ENCODE measurements at regions not wholly inside any gene's neighbourhood (a gene's known extent, or its start where the extent isn't known, plus 50 kb on each side); places are given as distances from the start of the nearest gene placed in this dataset.

DNA sequence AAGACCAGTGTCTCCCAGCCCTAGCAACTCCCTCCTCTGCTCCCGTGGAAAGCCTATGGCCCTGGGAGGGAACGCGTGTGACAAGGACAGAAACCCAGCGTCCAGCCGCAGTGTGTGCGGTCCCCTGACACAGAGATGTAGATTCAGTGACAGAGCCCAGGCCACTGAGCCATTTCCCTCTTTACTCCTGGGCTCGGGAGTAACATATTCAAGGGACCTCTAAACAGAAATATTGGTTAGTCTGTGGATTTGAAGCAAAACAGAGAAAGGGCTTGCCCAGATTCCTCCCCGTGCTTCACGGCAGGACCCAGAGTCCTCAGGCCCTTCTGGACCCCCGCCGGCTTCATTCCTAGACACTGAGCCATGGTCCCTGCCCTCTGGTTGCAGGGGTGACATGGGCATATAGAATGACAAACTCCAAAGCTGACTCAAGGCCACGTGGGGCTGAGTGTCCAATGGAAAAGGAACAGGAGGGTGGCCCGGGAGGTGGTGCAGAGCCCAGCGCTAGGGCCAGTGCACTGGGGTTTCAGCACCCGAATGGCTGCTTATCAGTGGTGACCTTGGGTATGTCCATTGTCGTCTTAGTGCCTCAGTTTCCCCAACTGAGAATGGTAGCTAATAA, 248.2 kb downstream of the QKI start:
- no peak for FAIRE-seq
- TF ChIP-seq, protein P1, sequence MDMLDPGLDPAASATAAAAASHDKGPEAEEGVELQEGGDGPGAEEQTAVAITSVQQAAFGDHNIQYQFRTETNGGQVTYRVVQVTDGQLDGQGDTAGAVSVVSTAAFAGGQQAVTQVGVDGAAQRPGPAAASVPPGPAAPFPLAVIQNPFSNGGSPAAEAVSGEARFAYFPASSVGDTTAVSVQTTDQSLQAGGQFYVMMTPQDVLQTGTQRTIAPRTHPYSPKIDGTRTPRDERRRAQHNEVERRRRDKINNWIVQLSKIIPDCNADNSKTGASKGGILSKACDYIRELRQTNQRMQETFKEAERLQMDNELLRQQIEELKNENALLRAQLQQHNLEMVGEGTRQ (CRISPR knock-in tag; IDR thresholded peaks at IDR 0.05), result peak; percentile 78
- TF ChIP-seq, protein P2, sequence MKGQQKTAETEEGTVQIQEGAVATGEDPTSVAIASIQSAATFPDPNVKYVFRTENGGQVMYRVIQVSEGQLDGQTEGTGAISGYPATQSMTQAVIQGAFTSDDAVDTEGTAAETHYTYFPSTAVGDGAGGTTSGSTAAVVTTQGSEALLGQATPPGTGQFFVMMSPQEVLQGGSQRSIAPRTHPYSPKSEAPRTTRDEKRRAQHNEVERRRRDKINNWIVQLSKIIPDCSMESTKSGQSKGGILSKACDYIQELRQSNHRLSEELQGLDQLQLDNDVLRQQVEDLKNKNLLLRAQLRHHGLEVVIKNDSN (CRISPR knock-in tag; IDR thresholded peaks at IDR 0.05), result peak; percentile 71
- TF ChIP-seq, protein P3, sequence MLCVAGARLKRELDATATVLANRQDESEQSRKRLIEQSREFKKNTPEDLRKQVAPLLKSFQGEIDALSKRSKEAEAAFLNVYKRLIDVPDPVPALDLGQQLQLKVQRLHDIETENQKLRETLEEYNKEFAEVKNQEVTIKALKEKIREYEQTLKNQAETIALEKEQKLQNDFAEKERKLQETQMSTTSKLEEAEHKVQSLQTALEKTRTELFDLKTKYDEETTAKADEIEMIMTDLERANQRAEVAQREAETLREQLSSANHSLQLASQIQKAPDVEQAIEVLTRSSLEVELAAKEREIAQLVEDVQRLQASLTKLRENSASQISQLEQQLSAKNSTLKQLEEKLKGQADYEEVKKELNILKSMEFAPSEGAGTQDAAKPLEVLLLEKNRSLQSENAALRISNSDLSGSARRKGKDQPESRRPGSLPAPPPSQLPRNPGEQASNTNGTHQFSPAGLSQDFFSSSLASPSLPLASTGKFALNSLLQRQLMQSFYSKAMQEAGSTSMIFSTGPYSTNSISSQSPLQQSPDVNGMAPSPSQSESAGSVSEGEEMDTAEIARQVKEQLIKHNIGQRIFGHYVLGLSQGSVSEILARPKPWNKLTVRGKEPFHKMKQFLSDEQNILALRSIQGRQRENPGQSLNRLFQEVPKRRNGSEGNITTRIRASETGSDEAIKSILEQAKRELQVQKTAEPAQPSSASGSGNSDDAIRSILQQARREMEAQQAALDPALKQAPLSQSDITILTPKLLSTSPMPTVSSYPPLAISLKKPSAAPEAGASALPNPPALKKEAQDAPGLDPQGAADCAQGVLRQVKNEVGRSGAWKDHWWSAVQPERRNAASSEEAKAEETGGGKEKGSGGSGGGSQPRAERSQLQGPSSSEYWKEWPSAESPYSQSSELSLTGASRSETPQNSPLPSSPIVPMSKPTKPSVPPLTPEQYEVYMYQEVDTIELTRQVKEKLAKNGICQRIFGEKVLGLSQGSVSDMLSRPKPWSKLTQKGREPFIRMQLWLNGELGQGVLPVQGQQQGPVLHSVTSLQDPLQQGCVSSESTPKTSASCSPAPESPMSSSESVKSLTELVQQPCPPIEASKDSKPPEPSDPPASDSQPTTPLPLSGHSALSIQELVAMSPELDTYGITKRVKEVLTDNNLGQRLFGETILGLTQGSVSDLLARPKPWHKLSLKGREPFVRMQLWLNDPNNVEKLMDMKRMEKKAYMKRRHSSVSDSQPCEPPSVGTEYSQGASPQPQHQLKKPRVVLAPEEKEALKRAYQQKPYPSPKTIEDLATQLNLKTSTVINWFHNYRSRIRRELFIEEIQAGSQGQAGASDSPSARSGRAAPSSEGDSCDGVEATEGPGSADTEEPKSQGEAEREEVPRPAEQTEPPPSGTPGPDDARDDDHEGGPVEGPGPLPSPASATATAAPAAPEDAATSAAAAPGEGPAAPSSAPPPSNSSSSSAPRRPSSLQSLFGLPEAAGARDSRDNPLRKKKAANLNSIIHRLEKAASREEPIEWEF (CRISPR knock-in tag; IDR thresholded peaks at IDR 0.05), result no peak
- TF ChIP-seq SMARCA4 (IDR thresholded peaks at IDR 0.05), result no peak
- H3K27ac ChIP-seq (ENCODE audit: extremely low read depth, low read depth, low read length), result no peak overlapping the region
- in situ Hi-C loops (cut with MboI), result no loop called here
- peak; percentile 42; the same call in 2 of the 3 replicates for ATAC-seq
- DNase-seq (ENCODE audit: extremely low read depth in 1 of 4, low spot score in 3 of 4), result no peak
- H2AFZ ChIP-seq (ENCODE audit: low read depth, low read length), result no peak overlapping the region
- POLR2A ChIA-PET, result no interaction called here
- H3K4me2 ChIP-seq (ENCODE audit: insufficient read depth, low read length), result no peak overlapping the region
- no peaks in the 10 kb centered on the region for H3K36me3 ChIP-seq (ENCODE audit: control insufficient read depth, insufficient read depth, low read length)
- H3K9ac ChIP-seq (ENCODE audit: insufficient read depth in 1 of 2, low read depth in 2 of 2, low read length in 2 of 2), result no peak overlapping the region
- no peak overlapping the region for H3K4me3 ChIP-seq
- intact Hi-C loops (cut with micrococcal nuclease), result no loop called here
- BruUV-seq (replicated peaks), result no TSS peak
- no peaks in the 10 kb centered on the region for H3K9me3 ChIP-seq (replicated peaks; ENCODE audit: control insufficient read depth, insufficient read depth, low read depth, low read length)
- CTCF ChIA-PET (ENCODE audit: low intra/inter-chr PET ratio), result no interaction called here
- H3K79me2 ChIP-seq (ENCODE audit: control insufficient read depth, insufficient read depth, low read length), result no peaks in the 10 kb centered on the region
- H3K9me1 ChIP-seq (ENCODE audit: control insufficient read depth, insufficient read depth, low read length), result no peaks in the 10 kb centered on the region
- 24% methylated on average over 16 of the region's 16 CpGs for WGBS (ENCODE audit: insufficient coverage, low coverage, missing lambda C conversion rate)
- no peaks in the 10 kb centered on the region; the same call in 1 of the 2 replicates for H4K20me1 ChIP-seq (replicated peaks; ENCODE audit: control insufficient read depth, insufficient read depth, low read length)
- peaks cover 31 to 51% of the 10 kb centered on the region in 2 experiments; a peak in 4 of 5 replicates for H3K27me3 ChIP-seq (ENCODE audit: control insufficient read depth in 2 of 2, insufficient read depth in 2 of 2, low read length in 2 of 2)
- H3K4me1 ChIP-seq (replicated peaks in 1 of 2; ENCODE audit: control insufficient read depth in 2 of 2, insufficient read depth in 2 of 2, low read length in 2 of 2), result no peaks in the 10 kb centered on the region; a peak in 1 of 5 replicates

Data from K562 (cell line).